Osteoblast (primary cell): ENCODE measurements at regions not wholly inside any gene's neighbourhood (a gene's known extent, or its start where the extent isn't known, plus 50 kb on each side); places are given as distances from the start of the nearest gene placed in this dataset.
"Not testable (repeated sequence)": the region's sequence is repeated elsewhere in the genome, so short reads cannot be mapped to it uniquely, and the experiment has no call there.

ENCODE experiments used
- DNase-seq: peaks from one replicate; pipeline ENCODE4 v3.0.0; 2011; ENCODE audit warnings: low spot score, mixed read lengths; ENCODE audit not compliant: insufficient read length; ENCODE audit errors: missing footprints
- H2AFZ ChIP-seq: 2 replicates; pipeline ENCODE4 v1.6.0; 2011; ENCODE audit warnings: mild to moderate bottlenecking, low read length
- H3K27ac ChIP-seq: 2 replicates; pipeline ENCODE4 v1.5.1; 2011; ENCODE audit warnings: mild to moderate bottlenecking, low read depth, low read length, moderate library complexity
- H3K27me3 ChIP-seq: 2 replicates; pipeline ENCODE4 v1.6.0; 2012; ENCODE audit warnings: mild to moderate bottlenecking, control low read depth, inconsistent platforms, low read length, moderate library complexity; ENCODE audit not compliant: insufficient read depth
- H3K36me3 ChIP-seq: 2 replicates; pipeline ENCODE4 v1.5.1; 2011; ENCODE audit warnings: mild to moderate bottlenecking, low read length, control low read depth, moderate library complexity; ENCODE audit not compliant: insufficient read depth
- H3K4me1 ChIP-seq: 2 replicates; pipeline ENCODE4 v1.5.1; 2011; ENCODE audit warnings: mild to moderate bottlenecking, low read length, control low read depth, moderate library complexity; ENCODE audit not compliant: insufficient read depth
- H3K4me2 ChIP-seq: 2 replicates; pipeline ENCODE4 v1.6.0; 2011; ENCODE audit warnings: mild to moderate bottlenecking, low read length; ENCODE audit not compliant: insufficient read depth
- H3K4me3 ChIP-seq: fragments of 200-600 bp; sonication (generic); 3 replicates; pipeline ENCODE4 v1.5.1; 2012; ENCODE audit warnings: mild to moderate bottlenecking, low read length, inconsistent platforms; ENCODE audit not compliant: insufficient read depth
- H3K79me2 ChIP-seq: 2 replicates; pipeline ENCODE4 v1.6.0; 2012; ENCODE audit warnings: mild to moderate bottlenecking, low read length, control low read depth, inconsistent platforms; ENCODE audit not compliant: insufficient read depth
- H3K9me3 ChIP-seq: 2 replicates; pipeline ENCODE4 v1.5.1; 2011; ENCODE audit warnings: low read depth, low read length, control low read depth
- H4K20me1 ChIP-seq: 2 replicates; pipeline ENCODE4 v1.6.0; 2012; ENCODE audit warnings: mild to moderate bottlenecking, low read length, control low read depth; ENCODE audit not compliant: insufficient read depth
- TF ChIP-seq, protein P1 (sequence below): IDR thresholded peaks from 2 replicates; pipeline ENCODE4 v1.5.1; 2011; ENCODE audit warnings: mild to moderate bottlenecking, low read depth, low read length, moderate library complexity; ENCODE audit errors: extremely low read depth

DNA sequence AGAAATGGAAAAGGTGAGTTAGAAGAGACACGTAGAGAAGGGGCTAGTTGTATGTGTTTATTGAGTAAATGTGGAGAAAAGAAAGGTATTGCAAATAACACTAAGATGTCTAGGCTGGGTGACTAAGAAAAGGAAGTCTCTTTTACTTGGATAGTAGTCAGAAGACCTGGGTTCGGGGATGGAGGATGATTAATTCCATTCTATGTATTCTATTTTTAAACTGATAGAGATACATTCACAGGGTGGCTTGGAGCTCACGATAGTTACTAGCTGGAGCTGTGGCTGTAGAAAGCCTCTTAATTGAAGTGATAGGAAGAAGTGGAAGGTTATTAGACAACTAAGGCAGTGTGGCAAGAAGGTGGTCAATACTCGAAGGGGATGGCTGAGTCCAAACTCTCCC lies 65.9 kb upstream of the TNIK start:
- TF ChIP-seq, protein P1, sequence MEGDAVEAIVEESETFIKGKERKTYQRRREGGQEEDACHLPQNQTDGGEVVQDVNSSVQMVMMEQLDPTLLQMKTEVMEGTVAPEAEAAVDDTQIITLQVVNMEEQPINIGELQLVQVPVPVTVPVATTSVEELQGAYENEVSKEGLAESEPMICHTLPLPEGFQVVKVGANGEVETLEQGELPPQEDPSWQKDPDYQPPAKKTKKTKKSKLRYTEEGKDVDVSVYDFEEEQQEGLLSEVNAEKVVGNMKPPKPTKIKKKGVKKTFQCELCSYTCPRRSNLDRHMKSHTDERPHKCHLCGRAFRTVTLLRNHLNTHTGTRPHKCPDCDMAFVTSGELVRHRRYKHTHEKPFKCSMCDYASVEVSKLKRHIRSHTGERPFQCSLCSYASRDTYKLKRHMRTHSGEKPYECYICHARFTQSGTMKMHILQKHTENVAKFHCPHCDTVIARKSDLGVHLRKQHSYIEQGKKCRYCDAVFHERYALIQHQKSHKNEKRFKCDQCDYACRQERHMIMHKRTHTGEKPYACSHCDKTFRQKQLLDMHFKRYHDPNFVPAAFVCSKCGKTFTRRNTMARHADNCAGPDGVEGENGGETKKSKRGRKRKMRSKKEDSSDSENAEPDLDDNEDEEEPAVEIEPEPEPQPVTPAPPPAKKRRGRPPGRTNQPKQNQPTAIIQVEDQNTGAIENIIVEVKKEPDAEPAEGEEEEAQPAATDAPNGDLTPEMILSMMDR = no peak
- H2AFZ ChIP-seq = peak overlapping the region; percentile 22
- H3K4me1 ChIP-seq = peaks cover 17% of the 10 kb centered on the region
- DNase-seq = no peak
- no peak overlapping the region for H3K27ac ChIP-seq
- H3K4me2 ChIP-seq = peak overlapping the region; percentile 23
- no peaks in the 10 kb centered on the region for H3K79me2 ChIP-seq
- no peaks in the 10 kb centered on the region for H3K36me3 ChIP-seq
- H3K27me3 ChIP-seq = no peaks in the 10 kb centered on the region
- H3K4me3 ChIP-seq = no peak overlapping the region
- H4K20me1 ChIP-seq = no peaks in the 10 kb centered on the region
- H3K9me3 ChIP-seq = no peaks in the 10 kb centered on the region

DNA sequence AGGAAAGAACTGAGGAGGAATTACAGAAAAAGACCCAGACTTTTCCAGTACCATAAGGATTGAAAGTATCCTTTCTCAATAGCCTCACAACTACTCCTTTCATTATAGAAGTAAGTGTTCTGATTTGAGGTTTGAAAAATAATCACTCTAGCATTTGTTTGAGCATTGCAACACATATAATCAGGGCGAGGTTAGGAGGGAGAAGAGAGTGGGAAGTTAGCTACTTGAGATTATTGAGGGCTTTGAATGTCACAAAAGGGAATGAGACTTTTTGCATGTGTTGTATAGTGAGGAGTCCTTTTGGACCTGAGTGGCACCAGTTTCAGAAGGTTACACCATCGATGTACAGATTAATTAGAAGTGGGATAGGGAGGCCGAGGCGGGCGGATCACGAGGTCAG lies 65.2 kb upstream of the TNIK start:
- Histone ChIP-seq H3K27me3 (no peaks in the 10 kb centered on the region), H3K4me3 (no peak overlapping the region), H3K4me2 (no peak overlapping the region), H2AFZ (no peak overlapping the region), H3K27ac (no peak overlapping the region), H3K79me2 (no peaks in the 10 kb centered on the region), H3K9me3 (no peaks in the 10 kb centered on the region), H3K36me3 (no peaks in the 10 kb centered on the region), H3K4me1 (peaks cover 17% of the 10 kb centered on the region), H4K20me1 (no peaks in the 10 kb centered on the region)
- peak; percentile 6 for DNase-seq
- TF ChIP-seq, protein P1 = no peak

DNA sequence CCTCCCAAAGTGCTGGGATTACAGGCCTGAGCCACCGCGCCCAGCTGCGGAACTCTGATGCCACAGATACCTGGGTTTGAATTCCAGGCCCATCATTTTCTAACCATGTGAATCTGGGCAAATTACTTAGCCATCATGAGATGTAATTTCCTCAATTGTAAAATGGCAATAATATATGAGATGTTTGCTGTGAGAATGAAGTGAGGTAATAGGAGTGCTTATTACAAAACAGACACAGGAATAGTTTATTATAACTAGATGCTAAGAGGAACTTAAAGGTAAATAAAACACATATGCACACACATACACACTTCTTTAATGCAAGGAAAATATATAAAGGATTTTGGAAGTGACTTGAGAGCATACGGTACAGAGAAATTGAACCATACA lies 64.7 kb upstream of the TNIK start:
- H2AFZ ChIP-seq = no peak overlapping the region
- TF ChIP-seq, protein P1 = no peak
- H3K4me3 ChIP-seq = no peak overlapping the region
- no peaks in the 10 kb centered on the region for H3K9me3 ChIP-seq
- H3K79me2 ChIP-seq = no peaks in the 10 kb centered on the region
- no peaks in the 10 kb centered on the region for H3K27me3 ChIP-seq
- peak; percentile 37 for DNase-seq
- H3K27ac ChIP-seq = no peak overlapping the region
- H3K4me2 ChIP-seq = no peak overlapping the region
- no peaks in the 10 kb centered on the region for H3K36me3 ChIP-seq
- H3K4me1 ChIP-seq = peaks cover 17% of the 10 kb centered on the region
- no peaks in the 10 kb centered on the region for H4K20me1 ChIP-seq

DNA sequence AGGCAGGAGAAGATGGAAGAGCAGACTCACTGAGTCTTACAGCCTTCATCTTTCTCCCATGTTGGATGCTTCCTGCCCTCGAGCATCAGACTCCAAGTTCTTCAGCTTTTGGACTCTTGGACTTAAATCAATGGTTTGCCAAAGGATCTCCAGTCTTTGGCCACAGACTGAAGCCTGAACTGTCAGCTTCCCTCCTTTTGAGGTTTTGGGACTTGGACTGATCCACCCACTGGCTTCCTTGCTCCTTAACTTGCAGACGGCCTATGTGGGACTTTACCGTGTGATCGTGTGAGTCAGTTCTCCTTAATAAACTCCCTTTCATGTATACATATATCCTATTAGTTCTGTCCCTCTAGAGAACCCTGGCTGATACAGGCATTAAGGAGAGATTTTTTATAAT lies 62.4 kb upstream of the TNIK start:
- Histone ChIP-seq H3K4me3 (no peak overlapping the region), H3K4me2 (no peak overlapping the region), H3K36me3 (no peaks in the 10 kb centered on the region), H4K20me1 (no peaks in the 10 kb centered on the region), H3K27me3 (no peaks in the 10 kb centered on the region), H3K27ac (no peak overlapping the region), H3K9me3 (no peaks in the 10 kb centered on the region), H2AFZ (peak overlapping the region; percentile 15), H3K79me2 (no peaks in the 10 kb centered on the region), H3K4me1 (peaks cover 17% of the 10 kb centered on the region)
- TF ChIP-seq, protein P1 = no peak
- no peak for DNase-seq

DNA sequence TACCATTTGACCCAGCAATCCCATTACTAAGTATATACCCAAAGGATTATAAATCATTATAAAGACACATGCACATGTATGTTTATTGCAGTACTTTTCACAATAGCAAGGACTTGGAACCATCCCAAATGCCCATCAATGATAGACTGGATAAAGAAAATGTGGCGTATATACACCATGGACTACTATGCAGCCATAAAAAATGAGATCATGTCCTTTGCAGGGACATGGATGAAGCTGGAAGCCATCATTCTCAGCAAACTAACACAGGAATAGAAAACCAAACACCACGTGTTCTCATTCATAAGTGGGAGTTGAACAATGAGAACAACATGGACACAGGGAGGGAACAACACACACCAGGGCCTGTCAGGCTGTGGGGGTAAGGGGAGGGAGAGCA lies 59.2 kb upstream of the TNIK start:
- not testable (repeated sequence) for H3K36me3 ChIP-seq, H3K4me1 ChIP-seq, H3K27ac ChIP-seq, H3K4me2 ChIP-seq, DNase-seq, H3K79me2 ChIP-seq, H4K20me1 ChIP-seq, H3K4me3 ChIP-seq, H3K9me3 ChIP-seq, H2AFZ ChIP-seq
- peaks cover 21% of the 10 kb centered on the region for H3K27me3 ChIP-seq
